CD1c-positive myeloid dendritic cell (primary cell): ENCODE measurements at regions not wholly inside any gene's neighbourhood (a gene's known extent, or its start where the extent isn't known, plus 50 kb on each side); places are given as distances from the start of the nearest gene placed in this dataset.
"Not testable (repeated sequence)": the region's sequence is repeated elsewhere in the genome, so short reads cannot be mapped to it uniquely, and the experiment has no call there.

ENCODE experiments used
- DNase-seq: peaks from one replicate; pipeline ENCODE4 v3.0.0-alpha.2; 2016; ENCODE audit errors: extremely low spot score

- no peak for DNase-seq
These were observed 56.2 kb upstream of the TNPO1 start for GRCh38 chr5:72760259-72760658.

GRCh38 chr5:72752909-72753308 lies 63.6 kb upstream of the TNPO1 start:
- DNase-seq, result no peak

- no peak for DNase-seq
These were observed 67.0 kb upstream of the TNPO1 start for GRCh38 chr5:72749362-72749997.

- no peak for DNase-seq
These were observed 68.6 kb upstream of the TNPO1 start for GRCh38 chr5:72747826-72748225.

- no peak for DNase-seq
These were observed 69.7 kb upstream of the TNPO1 start for GRCh38 chr5:72746736-72747135.

- DNase-seq, result no peak
These were observed 72.3 kb upstream of the TNPO1 start for GRCh38 chr5:72744136-72744535.

GRCh38 chr5:72741805-72742204 lies 74.7 kb upstream of the TNPO1 start:
- DNase-seq, result no peak

GRCh38 chr5:72733810-72734209 lies 82.7 kb upstream of the TNPO1 start:
- DNase-seq, result no peak

- DNase-seq, result no peak
These were observed 92.9 kb upstream of the TNPO1 start for GRCh38 chr5:72723581-72723980.

- DNase-seq, result no peak
These were observed 93.5 kb upstream of the TNPO1 start for GRCh38 chr5:72722792-72723452.

- no peak for DNase-seq
These were observed 94.6 kb upstream of the TNPO1 start for GRCh38 chr5:72721844-72722243.

- DNase-seq, result no peak
These were observed 96.3 kb upstream of the TNPO1 start for GRCh38 chr5:72720205-72720604.

GRCh38 chr5:72711351-72711750 lies 105.1 kb upstream of the TNPO1 start:
- DNase-seq, result no peak

GRCh38 chr5:72709341-72709740 lies 107.1 kb upstream of the TNPO1 start:
- DNase-seq, result no peak

GRCh38 chr5:72705178-72705577 lies 111.3 kb upstream of the TNPO1 start:
- no peak for DNase-seq

- no peak for DNase-seq
These were observed 112.6 kb upstream of the TNPO1 start for GRCh38 chr5:72703876-72704275.

GRCh38 chr5:72702881-72703434 lies 113.5 kb upstream of the TNPO1 start:
- no peak for DNase-seq

- DNase-seq, result not testable (repeated sequence)
These were observed 114.4 kb upstream of the TNPO1 start for GRCh38 chr5:72702105-72702504.

- DNase-seq, result no peak
These were observed 118.0 kb upstream of the TNPO1 start for GRCh38 chr5:72698481-72698880.

- DNase-seq, result no peak
These were observed 118.8 kb upstream of the TNPO1 start for GRCh38 chr5:72697622-72698021.

- no peak for DNase-seq
These were observed 120.8 kb upstream of the TNPO1 start for GRCh38 chr5:72695659-72696058.

- no peak for DNase-seq
These were observed 121.6 kb upstream of the TNPO1 start for GRCh38 chr5:72694856-72695255.

- no peak for DNase-seq
These were observed 122.8 kb upstream of the TNPO1 start for GRCh38 chr5:72693546-72694205.
